IMR-90 (cell line): ENCODE measurements at regions not wholly inside any gene's neighbourhood (a gene's known extent, or its start where the extent isn't known, plus 50 kb on each side); places are given as distances from the start of the nearest gene placed in this dataset.

Source experiments
- ATAC-seq: fragments of 200-7000 bp; cut with Tn5 transposase; 2 replicates; pipeline ENCODE4 v1.9.1; 2020; ENCODE audit warnings: low read depth, mild to moderate bottlenecking, moderate library complexity
- BruUV-seq: library from RNA; stranded (reverse); fragments of 400-500 nt; replicated peaks from 2 replicates; lab custom pipeline; 2021; lab: Mats Ljungman, UMichigan
- CTCF ChIA-PET: fragments of 300-600 bp; formaldehyde crosslinking; extraction: SDS; loops from one replicate; lab custom pipeline; 2021; ENCODE audit warnings: antibody characterized with exemption; lab: Yijun Ruan, JAX
- POLR2A ChIA-PET: fragments of 300-600 bp; sonication (Branson Sonifier 250); formaldehyde crosslinking; loops from one replicate; lab custom pipeline; 2022; ENCODE audit warnings: antibody characterized with exemption; ENCODE audit not compliant: unreplicated experiment; lab: Charles Lee
- DNase-seq: peaks from one replicate; pipeline ENCODE4 v3.0.0; 2013
- H2AFZ ChIP-seq: replicated peaks from 2 replicates; pipeline ENCODE3; 2013; ENCODE audit warnings: low read length, mild to moderate bottlenecking; ENCODE audit not compliant: poor library complexity
- H2AK5ac ChIP-seq: 2 replicates; pipeline ENCODE4 v1.6.1; 2013; ENCODE audit warnings: low read depth, low read length, inconsistent platforms
- H2AK9ac ChIP-seq: replicated peaks from 2 replicates; pipeline ENCODE3; 2013; ENCODE audit warnings: mild to moderate bottlenecking, low read depth, low read length, moderate library complexity; ENCODE audit not compliant: poor library complexity
- H2BK120ac ChIP-seq: 2 replicates; pipeline ENCODE4 v1.6.1; 2013; ENCODE audit warnings: low read depth, low read length, inconsistent platforms
- H2BK15ac ChIP-seq: 3 replicates; pipeline ENCODE4 v1.6.1; 2013; ENCODE audit warnings: low read depth, low read length, inconsistent platforms
- H2BK20ac ChIP-seq: 2 replicates; pipeline ENCODE4 v1.6.1; 2013; ENCODE audit warnings: low read depth, mild to moderate bottlenecking, inconsistent platforms, low read length, moderate library complexity
- H2BK5ac ChIP-seq: 2 replicates; pipeline ENCODE4 v1.6.1; 2013; ENCODE audit warnings: mild to moderate bottlenecking, low read depth, low read length, inconsistent platforms; ENCODE audit not compliant: poor library complexity, severe bottlenecking
- H3K14ac ChIP-seq: replicated peaks from 2 replicates; pipeline ENCODE4 v1.6.1; 2013; ENCODE audit warnings: low read depth, low read length, inconsistent platforms
- H3K18ac ChIP-seq: 2 replicates; pipeline ENCODE4 v1.6.1; 2013; ENCODE audit warnings: low read depth, low read length, control low read depth
- H3K23ac ChIP-seq: 2 replicates; pipeline ENCODE4 v1.6.1; 2013; ENCODE audit warnings: low read depth, low read length, inconsistent platforms
- H3K27ac ChIP-seq: 2 replicates; pipeline ENCODE4 v1.5.1; 2013; ENCODE audit warnings: mild to moderate bottlenecking, control low read depth, low read length; ENCODE audit not compliant: insufficient read depth
- H3K27me3 ChIP-seq: 2 replicates; pipeline ENCODE4 v1.6.1; 2013; ENCODE audit warnings: low read length; ENCODE audit not compliant: control insufficient read depth, insufficient read depth
- H3K36me3 ChIP-seq: 2 replicates; pipeline ENCODE4 v1.6.1; 2013; ENCODE audit warnings: low read length, mixed read lengths; ENCODE audit not compliant: control insufficient read depth, insufficient read depth
- H3K4ac ChIP-seq: 2 replicates; pipeline ENCODE4 v1.6.1; 2013; ENCODE audit warnings: low read depth, low read length, inconsistent platforms
- H3K4me1 ChIP-seq: 2 replicates; pipeline ENCODE4 v1.6.1; 2013; ENCODE audit warnings: low read length, mixed read lengths; ENCODE audit not compliant: control insufficient read depth, insufficient read depth
- H3K4me2 ChIP-seq: 2 replicates; pipeline ENCODE4 v1.6.1; 2013; ENCODE audit warnings: low read depth, mild to moderate bottlenecking, control low read depth, low read length, moderate library complexity
- H3K4me3 ChIP-seq: 2 replicates; pipeline ENCODE4 v1.5.1; 2013; ENCODE audit warnings: low read depth, mild to moderate bottlenecking, control low read depth, low read length, moderate library complexity; ENCODE audit not compliant: insufficient read depth
- H3K56ac ChIP-seq: 2 replicates; pipeline ENCODE4 v1.6.1; 2013; ENCODE audit warnings: low read length, inconsistent platforms; ENCODE audit not compliant: insufficient read depth; ENCODE audit errors: extremely low read depth
- H3K79me1 ChIP-seq, 2 experiments: 2 replicates each; pipeline ENCODE4 v1.6.1; 2013; ENCODE audit warnings: low read length in 2 of 2, inconsistent platforms in 1 of 2, low read depth in 1 of 2
- H3K9ac ChIP-seq: 2 replicates; pipeline ENCODE4 v1.6.1; 2013; ENCODE audit warnings: low read depth, low read length, control low read depth
- H3K9me1 ChIP-seq: 2 replicates; pipeline ENCODE4 v1.6.1; 2013; ENCODE audit warnings: low read length, inconsistent platforms; ENCODE audit not compliant: insufficient read depth
- H3K9me3 ChIP-seq: 2 replicates; pipeline ENCODE4 v1.6.1; 2013; ENCODE audit warnings: low read length; ENCODE audit not compliant: control insufficient read depth, insufficient read depth
- H4K20me1 ChIP-seq: 2 replicates; pipeline ENCODE4 v1.6.1; 2013; ENCODE audit warnings: low read length, inconsistent platforms; ENCODE audit not compliant: insufficient read depth
- H4K5ac ChIP-seq: 2 replicates; pipeline ENCODE4 v1.6.1; 2013; ENCODE audit warnings: mild to moderate bottlenecking, low read depth, low read length, control low read depth
- H4K8ac ChIP-seq, 2 experiments: 2 replicates each; pipeline ENCODE4 v1.6.1; 2013; ENCODE audit warnings: low read depth in 2 of 2, low read length in 2 of 2, control low read depth in 1 of 2, inconsistent platforms in 1 of 2
- H4K91ac ChIP-seq: 2 replicates; pipeline ENCODE4 v1.6.1; 2013; ENCODE audit warnings: low read depth, low read length, inconsistent platforms; ENCODE audit not compliant: insufficient read depth
- BHLHE40 ChIP-seq: fragments of 150-350 bp; IDR thresholded peaks from 2 replicates; pipeline ENCODE4 v1.6.1; 2016; ENCODE audit warnings: mild to moderate bottlenecking, low read depth, low read length
- CHD1 ChIP-seq: IDR thresholded peaks from 2 replicates; pipeline ENCODE4 v1.6.1; 2012; ENCODE audit warnings: low read depth, low read length, improper control_type of control experiment
- MAZ ChIP-seq: IDR thresholded peaks from 2 replicates; pipeline ENCODE4 v1.6.1; 2012; ENCODE audit warnings: low read depth, mild to moderate bottlenecking, low read length, improper control_type of control experiment, moderate library complexity, borderline replicate concordance
- MXI1 ChIP-seq: IDR thresholded peaks from 2 replicates; pipeline ENCODE4 v1.6.1; 2012; ENCODE audit warnings: low read depth, mild to moderate bottlenecking, low read length, moderate library complexity, borderline replicate concordance
- NFE2L2 ChIP-seq: fragments of 150-350 bp; IDR thresholded peaks from 2 replicates; pipeline ENCODE4 v1.6.1; 2016; ENCODE audit warnings: low read depth, mild to moderate bottlenecking, low read length
- RAD21 ChIP-seq: IDR thresholded peaks from 2 replicates; pipeline ENCODE4 v1.6.1; 2012; ENCODE audit warnings: low read length, improper control_type of control experiment
- RFX5 ChIP-seq: IDR thresholded peaks from 2 replicates; pipeline ENCODE4 v1.8.0; 2012; ENCODE audit warnings: low read depth, mild to moderate bottlenecking, low read length, moderate library complexity
- SMC3 ChIP-seq: fragments of 150-350 bp; IDR thresholded peaks from 2 replicates; pipeline ENCODE4 v1.6.1; 2016; ENCODE audit warnings: low read depth, mild to moderate bottlenecking, antibody characterized with exemption, low read length, moderate library complexity
- WGBS, 2 experiments: methylation state at CpG; one replicate each; pipeline versions ENCODE4 v1.1.5 to v1.1.7; 2013; ENCODE audit warnings: missing lambda C conversion rate in 2 of 2; ENCODE audit not compliant: insufficient read length in 1 of 2; ENCODE audit errors: extremely low coverage in 2 of 2; 5-methylcytosine and 5-hydroxymethylcytosine counted together
- dilution Hi-C: fragments of 300-500 bp; cut with HindIII; formaldehyde crosslinking; loops from one replicate; pipeline ENCODE4 v1.14.3; 2018; ENCODE audit warnings: low sequenced_read_pairs; ENCODE audit not compliant: unreplicated experiment
- in situ Hi-C: fragments of 300-500 bp; cut with MboI; formaldehyde crosslinking; loops from 3 replicates; pipeline ENCODE4 v1.14.3; 2019; ENCODE audit warnings: low sequenced_read_pairs, inconsistent platforms, mixed read lengths
- intact Hi-C: fragments of 100-400 bp; cut with micrococcal nuclease; formaldehyde crosslinking; loops from 2 replicates; pipeline ENCODE4 v1.10.0; 2022
- TF ChIP-seq, protein P1 (sequence below): fragments of 150-350 bp; IDR thresholded peaks from 2 replicates; pipeline ENCODE4 v1.6.1; 2016; ENCODE audit warnings: low read depth, mild to moderate bottlenecking, low read length, moderate library complexity, borderline replicate concordance

GRCh38 chr7:81003326-81003725 is 84.5 kb upstream of the SEMA3C start:
- H3K79me1 ChIP-seq: no peaks in the 10 kb centered on the region
- H4K8ac ChIP-seq: no peak overlapping the region
- H2BK120ac ChIP-seq: no peak overlapping the region
- H3K56ac ChIP-seq: no peak overlapping the region
- in situ Hi-C loops (no loop called here), dilution Hi-C loops (no loop called here), intact Hi-C loops (no loop called here)
- no peak overlapping the region for H2AFZ ChIP-seq
- no peak for TF ChIP-seq RFX5
- no peak for TF ChIP-seq MXI1
- TF ChIP-seq SMC3: no peak
- TF ChIP-seq BHLHE40: no peak
- TF ChIP-seq CHD1: no peak
- no peak for TF ChIP-seq MAZ
- TF ChIP-seq, protein P1, sequence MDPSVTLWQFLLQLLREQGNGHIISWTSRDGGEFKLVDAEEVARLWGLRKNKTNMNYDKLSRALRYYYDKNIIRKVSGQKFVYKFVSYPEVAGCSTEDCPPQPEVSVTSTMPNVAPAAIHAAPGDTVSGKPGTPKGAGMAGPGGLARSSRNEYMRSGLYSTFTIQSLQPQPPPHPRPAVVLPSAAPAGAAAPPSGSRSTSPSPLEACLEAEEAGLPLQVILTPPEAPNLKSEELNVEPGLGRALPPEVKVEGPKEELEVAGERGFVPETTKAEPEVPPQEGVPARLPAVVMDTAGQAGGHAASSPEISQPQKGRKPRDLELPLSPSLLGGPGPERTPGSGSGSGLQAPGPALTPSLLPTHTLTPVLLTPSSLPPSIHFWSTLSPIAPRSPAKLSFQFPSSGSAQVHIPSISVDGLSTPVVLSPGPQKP: no peak
- TF ChIP-seq RAD21: no peak
- TF ChIP-seq NFE2L2: no peak
- H2AK5ac ChIP-seq: no peak overlapping the region
- H3K9me1 ChIP-seq: no peaks in the 10 kb centered on the region
- H2BK5ac ChIP-seq: no peak overlapping the region
- WGBS, 2 experiments: no CpG with 5 or more reads among the region's 3 CpGs
- BruUV-seq: no TSS peak
- no peak overlapping the region for H3K27ac ChIP-seq
- H3K9ac ChIP-seq: no peak overlapping the region
- no peak overlapping the region for H2BK20ac ChIP-seq
- no peak overlapping the region for H4K5ac ChIP-seq
- H4K20me1 ChIP-seq: no peaks in the 10 kb centered on the region
- H3K4ac ChIP-seq: no peak overlapping the region
- H3K18ac ChIP-seq: no peak overlapping the region
- H4K91ac ChIP-seq: no peak overlapping the region
- ATAC-seq: no peak
- no peak overlapping the region for H3K4me3 ChIP-seq
- H3K4me2 ChIP-seq: no peak overlapping the region
- H3K36me3 ChIP-seq: no peaks in the 10 kb centered on the region
- H3K27me3 ChIP-seq: no peaks in the 10 kb centered on the region
- no peak overlapping the region for H3K14ac ChIP-seq
- H2AK9ac ChIP-seq: no peak overlapping the region
- DNase-seq: no peak
- no peaks in the 10 kb centered on the region for H3K9me3 ChIP-seq
- no peak overlapping the region for H3K23ac ChIP-seq
- H2BK15ac ChIP-seq: no peak overlapping the region
- ChIA-PET POLR2A (no interaction called here), CTCF (no interaction called here)
- no peaks in the 10 kb centered on the region for H3K4me1 ChIP-seq
